ENCODE measurements at regions not wholly inside any gene's neighbourhood (a gene's known extent, or its start where the extent isn't known, plus 50 kb on each side); places are given as distances from the start of the nearest gene placed in this dataset.
"Not testable (repeated sequence)": the region's sequence is repeated elsewhere in the genome, so short reads cannot be mapped to it uniquely, and the experiment has no call there.

DNA sequence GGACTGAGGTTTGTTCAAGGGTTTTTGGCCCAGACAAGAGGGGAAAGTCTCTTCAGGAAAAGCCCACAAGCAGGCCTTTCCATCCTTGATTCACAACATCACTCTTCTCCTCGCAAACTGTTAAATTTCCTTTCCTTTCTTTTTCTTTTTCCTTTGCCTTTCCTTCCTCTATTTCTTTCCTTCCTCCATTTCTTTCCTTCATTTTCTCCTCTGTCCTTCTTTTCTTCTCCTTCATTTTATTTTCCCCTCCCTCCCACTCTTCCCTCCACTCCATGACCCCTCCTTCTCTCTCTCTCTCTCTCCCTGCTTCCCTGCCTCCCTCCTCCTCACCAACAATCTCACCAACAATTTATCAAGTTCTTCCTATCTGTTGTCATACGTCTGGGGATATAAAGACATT, 89.1 kb downstream of the FAM72B start:
- H3K9me3 ChIP-seq; CTCF ChIA-PET; H3K9ac ChIP-seq; H3K36me3 ChIP-seq (replicated peaks in 1 of 2; ENCODE audit: control insufficient read depth in 1 of 2, insufficient read depth in 2 of 2, low read length in 1 of 2); H3K4me3 ChIP-seq (ENCODE audit: low read depth in 2 of 2, low read length in 1 of 2); H3F3A ChIP-seq (replicated peaks; ENCODE audit: insufficient read depth); H4K20me1 ChIP-seq (ENCODE audit: insufficient read depth); H3K4me1 ChIP-seq (ENCODE audit: control insufficient read depth in 1 of 2, insufficient read depth in 2 of 2, low read depth in 1 of 2, low read length in 1 of 2); H3K4me2 ChIP-seq; H3K27ac ChIP-seq (ENCODE audit: low read depth in 2 of 2, low read length in 1 of 2); H3K79me2 ChIP-seq (ENCODE audit: insufficient read depth); DNase-seq; H3K27me3 ChIP-seq (ENCODE audit: insufficient read depth); POLR2A ChIA-PET; H3K9me2 ChIP-seq; H2AFZ ChIP-seq (ENCODE audit: low read depth): not testable (repeated sequence)
- 82% methylated on average over 2 of the region's 2 CpGs for WGBS (ENCODE audit: low lambda C conversion rate)

GRCh38 chr1:121097127-121097866, 86.8 kb downstream of the FAM72B start:
- H3K4me1 ChIP-seq (ENCODE audit: control insufficient read depth in 1 of 2, insufficient read depth in 2 of 2, low read depth in 1 of 2, low read length in 1 of 2); H3F3A ChIP-seq (replicated peaks; ENCODE audit: insufficient read depth); H3K27me3 ChIP-seq (ENCODE audit: insufficient read depth); H3K9me3 ChIP-seq; H3K79me2 ChIP-seq (ENCODE audit: insufficient read depth); DNase-seq; H4K20me1 ChIP-seq (ENCODE audit: insufficient read depth); H2AFZ ChIP-seq (ENCODE audit: low read depth); H3K9me2 ChIP-seq; CTCF ChIA-PET; POLR2A ChIA-PET; H3K27ac ChIP-seq (ENCODE audit: low read depth in 2 of 2, low read length in 1 of 2); H3K36me3 ChIP-seq (replicated peaks in 1 of 2; ENCODE audit: control insufficient read depth in 1 of 2, insufficient read depth in 2 of 2, low read length in 1 of 2): not testable (repeated sequence)
- TF ChIP-seq CTCF (IDR thresholded peaks at IDR 0.05): peak; percentile 46
- 0 out of 2 replicates have a peak, but pooled peaks have one; percentile 5 for TF ChIP-seq RAD21 (IDR thresholded peaks at IDR 0.05; ENCODE audit: low read length)
- peak; percentile 27; the same call in 1 of the 2 replicates for TF ChIP-seq SMC3 (IDR thresholded peaks at IDR 0.05; ENCODE audit: low read depth, low read length)
- Histone ChIP-seq H3K4me2 (peak overlapping the region; percentile 52), H3K4me3 (ENCODE audit: low read depth in 2 of 2, low read length in 1 of 2) (peak overlapping the region; percentile 38 to 39; a peak in 3 of 4 replicates), H3K9ac (0 out of 2 replicates have a peak overlapping the region, but pooled peaks have one; percentile 21)
- WGBS (ENCODE audit: low lambda C conversion rate): 0% methylated on average over 19 of the region's 69 CpGs

GRCh38 chr1:121097867-121098215, 86.3 kb downstream of the FAM72B start:
- H2AFZ ChIP-seq (ENCODE audit: low read depth); H3K79me2 ChIP-seq (ENCODE audit: insufficient read depth); DNase-seq; H3K27me3 ChIP-seq (ENCODE audit: insufficient read depth); H3K4me1 ChIP-seq (ENCODE audit: control insufficient read depth in 1 of 2, insufficient read depth in 2 of 2, low read depth in 1 of 2, low read length in 1 of 2); H3K9ac ChIP-seq; H3K9me3 ChIP-seq; H3F3A ChIP-seq (replicated peaks; ENCODE audit: insufficient read depth); CTCF ChIA-PET; H3K36me3 ChIP-seq (replicated peaks in 1 of 2; ENCODE audit: control insufficient read depth in 1 of 2, insufficient read depth in 2 of 2, low read length in 1 of 2); POLR2A ChIA-PET; H4K20me1 ChIP-seq (ENCODE audit: insufficient read depth); H3K9me2 ChIP-seq; H3K27ac ChIP-seq (ENCODE audit: low read depth in 2 of 2, low read length in 1 of 2): not testable (repeated sequence)
- H3K4me2 ChIP-seq: peak overlapping the region; percentile 52
- 23% methylated on average over 9 of the region's 21 CpGs for WGBS (ENCODE audit: low lambda C conversion rate)
- peak overlapping the region; percentile 38 to 39; a peak in 3 of 4 replicates for H3K4me3 ChIP-seq (ENCODE audit: low read depth in 2 of 2, low read length in 1 of 2)

DNA sequence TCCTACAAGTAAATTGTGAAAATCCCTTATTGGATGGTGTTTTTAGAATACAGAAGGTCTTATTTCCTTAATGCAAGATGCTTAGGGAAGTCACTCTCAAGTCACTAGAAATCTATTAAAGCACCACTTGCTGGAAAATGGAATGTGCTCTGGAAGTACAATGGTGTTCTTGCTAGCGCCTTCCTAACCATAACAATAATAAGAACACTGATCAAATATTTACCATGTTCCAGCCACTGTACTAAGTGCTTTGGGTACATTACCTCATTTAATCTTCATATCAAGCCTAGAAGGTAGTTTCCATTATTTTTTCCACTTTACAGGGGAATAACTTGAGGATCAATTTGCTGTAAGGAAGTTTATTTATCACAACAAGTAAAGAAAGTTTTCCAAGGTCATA, 75.1 kb downstream of the FAM72B start:
- H3K4me2 ChIP-seq; H3K9me2 ChIP-seq; H3K4me3 ChIP-seq (ENCODE audit: low read depth in 2 of 2, low read length in 1 of 2); H3K36me3 ChIP-seq (replicated peaks in 1 of 2; ENCODE audit: control insufficient read depth in 1 of 2, insufficient read depth in 2 of 2, low read length in 1 of 2); CTCF ChIA-PET; H3K79me2 ChIP-seq (ENCODE audit: insufficient read depth); H3K27me3 ChIP-seq (ENCODE audit: insufficient read depth); DNase-seq; H3K9me3 ChIP-seq; POLR2A ChIA-PET; H2AFZ ChIP-seq (ENCODE audit: low read depth); H3K27ac ChIP-seq (ENCODE audit: low read depth in 2 of 2, low read length in 1 of 2); H3K4me1 ChIP-seq (ENCODE audit: control insufficient read depth in 1 of 2, insufficient read depth in 2 of 2, low read depth in 1 of 2, low read length in 1 of 2); H3K9ac ChIP-seq; H3F3A ChIP-seq (replicated peaks; ENCODE audit: insufficient read depth); H4K20me1 ChIP-seq (ENCODE audit: insufficient read depth): not testable (repeated sequence)
- WGBS (ENCODE audit: low lambda C conversion rate): 80% methylated on average over 1 of the region's 1 CpG

DNA sequence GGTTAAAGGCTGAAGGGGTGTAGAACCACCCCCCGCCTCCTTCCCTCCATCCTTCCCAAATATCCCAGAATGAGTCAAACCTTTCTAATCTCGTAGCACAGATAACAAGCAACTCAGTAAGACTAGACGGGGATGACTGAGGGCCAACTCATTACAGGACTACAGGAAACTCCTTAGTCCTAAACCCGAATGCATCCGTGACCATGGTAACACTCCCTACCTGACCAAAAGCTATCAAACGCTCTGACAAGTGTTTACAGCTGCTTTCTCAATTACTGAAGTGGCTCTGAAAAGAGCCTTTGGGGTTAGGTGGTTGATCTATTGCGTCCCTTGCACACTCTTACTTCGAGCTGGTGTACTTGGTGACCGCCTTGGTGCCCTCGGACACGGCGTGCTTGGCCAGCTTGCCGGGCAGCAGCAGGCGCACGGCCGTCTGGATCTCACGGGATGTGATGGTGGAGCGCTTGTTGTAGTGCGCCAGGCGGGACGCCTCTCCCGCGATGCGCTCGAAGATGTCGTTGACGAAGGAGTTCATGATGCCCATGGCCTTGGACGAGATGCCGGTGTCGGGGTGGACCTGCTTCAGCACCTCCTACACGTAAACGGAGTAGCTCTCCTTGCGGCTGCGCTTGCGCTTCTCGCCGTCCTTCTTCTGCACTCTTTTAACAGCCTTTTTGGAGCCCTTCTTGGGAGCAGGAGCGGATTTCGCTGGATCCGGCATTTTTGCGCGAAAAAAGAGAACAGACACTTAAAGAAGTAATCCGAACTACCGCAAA, 67.4 kb downstream of the FAM72B start:
- WGBS (ENCODE audit: low lambda C conversion rate): 18% methylated on average over 6 of the region's 44 CpGs
- H3K9ac ChIP-seq: not testable (repeated sequence)

More for the DNA sequence above, 67.4 kb downstream of the FAM72B start:
- H3K36me3 ChIP-seq (replicated peaks in 1 of 2; ENCODE audit: control insufficient read depth in 1 of 2, insufficient read depth in 2 of 2, low read length in 1 of 2); H3K9me2 ChIP-seq; H2AFZ ChIP-seq (ENCODE audit: low read depth); H3K27me3 ChIP-seq (ENCODE audit: insufficient read depth); H3K79me2 ChIP-seq (ENCODE audit: insufficient read depth); POLR2A ChIA-PET; CTCF ChIA-PET; H3F3A ChIP-seq (replicated peaks; ENCODE audit: insufficient read depth); DNase-seq; H3K4me1 ChIP-seq (ENCODE audit: control insufficient read depth in 1 of 2, insufficient read depth in 2 of 2, low read depth in 1 of 2, low read length in 1 of 2); H4K20me1 ChIP-seq (ENCODE audit: insufficient read depth); H3K27ac ChIP-seq (ENCODE audit: low read depth in 2 of 2, low read length in 1 of 2); H3K9me3 ChIP-seq: not testable (repeated sequence)
- peak overlapping the region in 1 of 2 experiments; percentile 32; a peak in 3 of 4 replicates for H3K4me3 ChIP-seq (ENCODE audit: low read depth in 2 of 2, low read length in 1 of 2)
- H3K4me2 ChIP-seq: peak overlapping the region; percentile 70

All from SK-N-SH (cell line).